ENCODE measurements at regions not wholly inside any gene's neighbourhood (a gene's known extent, or its start where the extent isn't known, plus 50 kb on each side); places are given as distances from the start of the nearest gene placed in this dataset.
"Not testable (repeated sequence)": the region's sequence is repeated elsewhere in the genome, so short reads cannot be mapped to it uniquely, and the experiment has no call there.

DNA sequence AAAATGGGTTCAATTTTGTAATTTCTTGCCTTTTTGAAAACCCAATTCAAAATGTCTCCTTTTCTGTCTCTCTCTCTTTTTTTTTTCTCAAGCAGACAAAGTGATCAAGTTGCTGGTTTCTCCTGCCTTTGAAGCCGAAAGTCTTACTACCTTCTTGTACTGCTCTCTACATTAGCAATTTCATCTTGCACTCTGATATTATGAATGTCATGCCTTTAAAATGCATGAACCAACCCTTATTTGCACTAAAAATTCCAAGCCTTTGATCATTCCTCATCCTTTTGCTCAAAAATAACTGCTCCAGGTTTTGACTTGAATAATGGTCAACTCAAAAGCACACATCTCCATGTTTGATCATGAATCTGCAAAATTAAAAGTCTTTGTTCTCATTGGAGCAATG lies 125.2 kb downstream of the CETN3 start:
- no peak for DNase-seq

GRCh38 chr5:90279091-90279490 lies 130.5 kb downstream of the CETN3 start:
- no peak for DNase-seq

DNA sequence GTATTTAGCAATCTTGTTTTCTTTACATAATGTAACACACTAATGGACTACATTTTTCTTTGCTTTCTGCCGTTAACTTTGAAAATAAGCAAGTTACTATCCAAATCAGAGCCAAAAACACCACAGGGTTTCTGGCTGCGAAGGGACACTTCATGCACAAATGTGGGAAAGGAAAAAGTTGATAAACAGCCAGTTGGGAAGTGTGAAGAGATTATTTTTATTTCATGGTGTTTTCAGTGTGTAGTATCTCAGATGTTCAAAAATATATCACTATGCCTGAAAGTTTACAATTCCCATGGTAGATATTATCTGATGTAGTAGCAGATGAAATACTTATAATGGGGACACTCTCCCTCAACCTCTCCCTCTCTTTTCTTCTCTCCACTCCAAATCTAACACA lies 135.3 kb downstream of the CETN3 start:
- DNase-seq = peak; percentile 2 to 44

- DNase-seq = no peak
Observed at GRCh38 chr5:90267646-90268045, 141.9 kb downstream of the CETN3 start.

DNA sequence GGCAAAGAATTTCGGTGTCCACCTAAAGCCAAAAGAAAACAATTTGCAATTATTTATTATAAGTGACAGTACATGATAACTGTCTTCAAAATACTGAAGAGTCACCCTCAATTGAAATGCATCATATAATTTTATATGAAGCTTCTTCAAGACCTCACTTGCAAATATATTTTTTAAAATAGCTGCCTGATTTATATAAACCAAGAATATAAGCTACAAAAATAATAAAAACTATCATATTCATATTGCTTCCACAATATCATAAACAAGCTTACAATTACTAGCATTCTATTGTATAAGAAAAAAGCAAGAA lies 144.1 kb downstream of the CETN3 start:
- DNase-seq = no peak

- peak; percentile 63 to 84 for DNase-seq
Observed at GRCh38 chr5:90264689-90265544, 144.6 kb downstream of the CETN3 start.

GRCh38 chr5:90263102-90263820 lies 146.3 kb downstream of the CETN3 start:
- no peak for DNase-seq

DNA sequence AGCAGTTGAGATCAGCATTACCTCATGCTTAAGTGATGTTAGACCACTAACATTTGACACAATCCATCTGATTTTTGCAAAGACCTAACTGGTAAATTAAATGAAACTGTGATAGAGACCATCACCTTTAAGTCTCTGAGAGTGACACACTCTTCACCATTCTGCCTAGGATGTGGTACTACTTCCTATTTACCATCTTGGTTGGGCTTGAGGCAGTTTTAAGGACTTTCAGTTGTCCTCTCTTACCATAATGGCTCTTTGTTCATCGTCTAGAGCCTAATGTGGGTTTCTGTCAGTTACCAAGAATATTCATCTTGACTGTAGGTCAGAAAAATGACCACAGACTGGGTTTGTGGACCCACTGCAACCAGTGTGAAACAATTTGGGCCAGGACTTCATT lies 158.1 kb downstream of the CETN3 start:
- no peak for DNase-seq

DNA sequence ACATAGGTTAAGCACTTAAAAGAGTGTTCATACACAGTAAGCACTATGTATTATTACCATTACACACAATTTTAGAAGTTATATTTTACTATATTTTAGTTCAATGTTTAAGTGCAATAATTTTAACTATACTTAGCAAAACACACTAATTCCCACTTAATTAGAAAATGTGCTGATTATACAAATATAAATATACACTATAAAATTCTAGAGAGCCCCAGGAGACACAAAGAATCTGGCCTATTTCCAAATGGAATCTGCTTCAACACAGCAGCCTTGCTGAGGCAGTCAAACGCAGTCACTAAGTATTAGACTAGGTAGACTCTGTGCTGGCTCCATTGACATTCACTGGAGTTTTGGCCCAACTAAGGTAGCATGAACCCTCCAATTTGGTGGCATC lies 160.9 kb downstream of the CETN3 start:
- peak in 1 of 2 experiments; percentile 34 for DNase-seq

DNA sequence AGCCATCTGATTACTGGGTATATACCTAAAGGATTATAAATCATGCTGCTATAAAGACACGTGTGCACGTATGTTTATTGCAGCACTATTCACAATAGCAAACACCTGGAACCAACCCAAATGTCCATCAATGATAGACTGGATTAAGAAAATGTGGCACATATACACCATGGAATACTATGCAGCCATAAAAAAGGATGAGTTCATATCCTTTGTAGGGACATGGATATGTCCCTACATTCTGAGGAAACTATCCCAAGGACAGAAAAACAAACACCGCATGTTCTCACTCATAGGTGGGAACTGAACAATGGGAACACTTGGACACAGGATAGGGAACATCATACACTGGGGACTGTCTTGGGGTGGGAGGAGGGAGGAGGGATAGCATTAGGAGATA lies 165.7 kb downstream of the CETN3 start:
- not testable (repeated sequence) for DNase-seq

GRCh38 chr5:90233476-90233875 lies 176.1 kb downstream of the CETN3 start:
- DNase-seq = no peak

DNA sequence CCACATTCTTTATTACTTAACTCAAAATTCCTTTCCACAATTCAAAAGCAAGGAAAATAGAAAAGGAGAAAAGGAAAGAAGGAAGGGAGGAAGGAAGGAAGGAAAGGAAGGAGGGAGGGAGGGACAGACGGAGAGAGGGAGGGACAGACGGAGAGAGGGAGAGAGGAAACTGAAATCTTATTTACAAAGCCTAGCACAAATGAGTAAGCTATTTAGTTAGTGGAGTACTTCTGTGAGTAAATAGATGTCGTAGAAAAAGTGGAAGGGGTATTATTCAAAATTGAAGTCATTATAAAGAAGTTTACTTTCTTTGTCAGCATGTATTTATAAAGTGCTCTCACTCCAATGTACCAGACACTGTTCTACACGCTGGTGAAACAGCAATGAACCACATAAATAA lies 177.9 kb downstream of the CETN3 start:
- no peak for DNase-seq

DNA sequence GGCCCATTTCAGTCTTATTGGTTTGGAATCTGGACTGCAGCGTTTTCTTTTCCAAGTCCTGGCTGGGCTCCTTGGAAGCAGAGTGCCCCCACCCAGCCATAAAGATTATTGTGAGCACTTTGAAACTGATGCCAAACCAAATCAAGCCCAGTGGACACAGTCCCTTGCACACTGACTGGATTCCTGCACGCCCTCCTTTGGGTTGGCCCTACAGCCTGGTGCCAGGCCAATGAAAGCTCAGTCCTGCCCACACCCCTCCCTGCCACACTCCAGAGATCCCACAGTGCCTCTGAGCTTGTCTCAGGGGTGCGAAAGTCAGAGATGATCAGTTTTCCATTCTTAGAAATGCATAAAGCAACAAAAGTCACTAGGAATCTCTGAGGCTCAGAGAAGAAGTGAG lies 181.9 kb downstream of the CETN3 start:
- DNase-seq = no peak

- DNase-seq = peak in 1 of 2 experiments; percentile 60
Observed at GRCh38 chr5:90226433-90227099, 183.0 kb downstream of the CETN3 start.

DNA sequence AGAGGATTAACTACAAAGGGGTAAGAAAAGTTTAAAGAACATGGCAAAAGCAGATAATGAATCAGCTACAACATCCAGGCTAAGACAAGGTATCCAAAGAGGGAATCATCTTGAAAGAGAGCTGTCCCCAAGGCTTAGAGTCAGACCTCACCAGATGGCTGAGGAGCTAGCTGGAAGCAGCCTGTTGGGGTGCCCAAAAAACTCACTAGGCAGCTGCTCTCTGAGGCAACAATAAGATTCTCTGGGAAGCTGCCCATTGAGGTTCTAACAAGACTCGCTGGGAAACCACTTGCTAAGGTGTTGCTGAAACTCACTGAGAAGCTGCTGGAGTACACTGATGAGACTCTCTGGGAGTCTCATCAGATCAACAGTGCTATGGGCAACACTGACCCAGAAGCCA lies 185.2 kb downstream of the CETN3 start:
- peak in 1 of 2 experiments; percentile 33 for DNase-seq

DNA sequence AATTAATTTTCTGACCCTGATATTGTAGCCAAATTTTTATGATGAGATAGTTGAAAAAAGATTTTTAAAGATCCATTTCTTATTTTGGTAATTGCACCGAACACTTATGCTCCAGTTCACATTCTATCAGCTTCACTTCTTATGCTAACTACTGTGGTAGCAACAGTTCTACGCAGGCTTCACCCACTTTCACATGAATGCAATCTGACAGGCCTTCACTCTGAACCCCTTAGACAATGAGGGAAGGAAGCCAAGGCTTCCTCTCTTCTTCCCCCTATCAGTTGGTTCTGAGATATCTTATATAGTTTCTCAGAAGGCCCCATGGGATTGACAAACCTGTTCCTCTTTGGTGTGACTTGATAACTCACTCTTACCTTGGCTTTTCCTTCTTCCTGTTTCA lies 185.8 kb downstream of the CETN3 start:
- no peak for DNase-seq

- no peak for DNase-seq
Observed at GRCh38 chr5:90221951-90222350, 187.6 kb downstream of the CETN3 start.

GRCh38 chr5:90220554-90220953 lies 189.0 kb downstream of the CETN3 start:
- DNase-seq = no peak

GRCh38 chr5:90214991-90215390 lies 194.6 kb downstream of the CETN3 start:
- DNase-seq = no peak

DNA sequence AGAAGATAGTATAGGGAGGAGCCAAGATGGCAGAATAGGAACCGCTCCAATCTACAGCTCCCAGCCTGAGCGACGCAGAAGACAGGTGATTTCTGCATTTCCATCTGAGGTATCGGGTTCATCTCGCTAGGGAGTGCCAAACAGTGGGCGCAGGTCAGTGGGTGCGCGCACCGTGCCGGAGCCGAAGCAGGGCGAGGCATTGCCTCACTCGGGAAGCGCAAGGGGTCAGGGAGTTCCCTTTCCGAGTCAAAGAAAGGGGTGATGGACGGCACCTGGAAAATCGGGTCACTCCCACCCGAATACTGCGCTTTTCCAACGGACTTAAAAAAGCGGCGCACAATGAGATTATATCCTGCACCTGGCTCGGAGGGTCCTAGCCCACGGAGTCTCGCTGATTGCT lies 201.2 kb downstream of the CETN3 start:
- DNase-seq = not testable (repeated sequence)

- DNase-seq = peak in 1 of 2 experiments; percentile 48
Observed at GRCh38 chr5:90201923-90202322, 207.6 kb downstream of the CETN3 start.

GRCh38 chr5:90193185-90193822 lies 216.3 kb downstream of the CETN3 start:
- DNase-seq = no peak

GRCh38 chr5:90191352-90192045 lies 218.1 kb downstream of the CETN3 start:
- no peak for DNase-seq
